Adrenal gland (tissue), 5 donors: ENCODE measurements at regions not wholly inside any gene's neighbourhood (a gene's known extent, or its start where the extent isn't known, plus 50 kb on each side); places are given as distances from the start of the nearest gene placed in this dataset.

Source experiments
- POLR2A ChIP-seq, 2 donors: fragments of 450-650 bp; IDR thresholded peaks; one replicate each; pipeline ENCODE4 v1.6.1; 2017; ENCODE audit warnings: antibody characterized with exemption in 2 of 2, mild to moderate bottlenecking in 2 of 2, moderate library complexity in 1 of 2
- TF ChIP-seq, protein P1 (sequence below), 6 experiments: fragments of 450-650 bp in 4 of 6; fragments of 200-600 bp in 2 of 6; sonication (generic) in 1 of 6; IDR thresholded peaks; 1 replicate in 5 of 6; 2 replicates in 1 of 6; pipeline versions ENCODE4 v1.5.1 to v1.8.0; 2016 to 2021; ENCODE audit warnings: antibody characterized with exemption in 6 of 6, mild to moderate bottlenecking in 2 of 6, moderate library complexity in 1 of 6
- donor health status: DM: no; HTN: no; CAD: no.

DNA sequence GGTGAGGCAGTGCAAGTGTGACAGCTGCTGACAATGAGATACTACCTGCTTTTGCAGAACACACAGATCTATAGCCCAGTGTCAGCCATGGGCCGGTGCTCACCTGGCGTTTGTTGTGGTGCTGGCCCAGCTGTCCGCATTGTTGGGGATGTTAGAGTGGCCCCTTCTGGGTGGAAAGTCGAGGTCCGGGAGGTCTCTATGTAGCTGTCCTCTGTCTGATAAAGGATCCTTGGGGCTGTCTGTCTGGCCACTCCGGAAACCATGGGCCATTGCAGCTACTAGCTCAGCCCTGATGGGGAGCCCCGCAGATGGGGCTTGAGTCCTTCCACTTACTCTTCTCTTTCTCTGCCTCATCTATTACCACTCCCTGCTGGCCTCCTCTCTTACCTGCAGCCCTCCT lies 181.5 kb upstream of the TSHZ3 start:
- TF ChIP-seq POLR2A (IDR thresholded peaks at IDR 0.05) = no peak
- TF ChIP-seq, protein P1, sequence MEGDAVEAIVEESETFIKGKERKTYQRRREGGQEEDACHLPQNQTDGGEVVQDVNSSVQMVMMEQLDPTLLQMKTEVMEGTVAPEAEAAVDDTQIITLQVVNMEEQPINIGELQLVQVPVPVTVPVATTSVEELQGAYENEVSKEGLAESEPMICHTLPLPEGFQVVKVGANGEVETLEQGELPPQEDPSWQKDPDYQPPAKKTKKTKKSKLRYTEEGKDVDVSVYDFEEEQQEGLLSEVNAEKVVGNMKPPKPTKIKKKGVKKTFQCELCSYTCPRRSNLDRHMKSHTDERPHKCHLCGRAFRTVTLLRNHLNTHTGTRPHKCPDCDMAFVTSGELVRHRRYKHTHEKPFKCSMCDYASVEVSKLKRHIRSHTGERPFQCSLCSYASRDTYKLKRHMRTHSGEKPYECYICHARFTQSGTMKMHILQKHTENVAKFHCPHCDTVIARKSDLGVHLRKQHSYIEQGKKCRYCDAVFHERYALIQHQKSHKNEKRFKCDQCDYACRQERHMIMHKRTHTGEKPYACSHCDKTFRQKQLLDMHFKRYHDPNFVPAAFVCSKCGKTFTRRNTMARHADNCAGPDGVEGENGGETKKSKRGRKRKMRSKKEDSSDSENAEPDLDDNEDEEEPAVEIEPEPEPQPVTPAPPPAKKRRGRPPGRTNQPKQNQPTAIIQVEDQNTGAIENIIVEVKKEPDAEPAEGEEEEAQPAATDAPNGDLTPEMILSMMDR (IDR thresholded peaks at IDR 0.05) = no peak
